H1 (cell line): ENCODE measurements at regions not wholly inside any gene's neighbourhood (a gene's known extent, or its start where the extent isn't known, plus 50 kb on each side); places are given as distances from the start of the nearest gene placed in this dataset.
"Not testable (repeated sequence)": the region's sequence is repeated elsewhere in the genome, so short reads cannot be mapped to it uniquely, and the experiment has no call there.

Experiments
- CTCF ChIA-PET: fragments of 300-600 bp; sonication (Branson Sonifier 250); formaldehyde crosslinking; loops from one replicate; lab custom pipeline; 2021; ENCODE audit not compliant: partially characterized antibody; lab: Charles Lee
- POLR2A ChIA-PET: fragments of 300-600 bp; sonication (Branson Sonifier 250); formaldehyde crosslinking; loops from one replicate; lab custom pipeline; 2021; ENCODE audit warnings: inconsistent platforms; ENCODE audit not compliant: partially characterized antibody; lab: Charles Lee
- DNase-seq, 2 experiments: peaks; one replicate each; pipeline versions ENCODE4 v3.0.0 to v3.0.0-alpha.2; 2010 to 2022; ENCODE audit warnings: low spot score in 2 of 2, low read depth in 1 of 2, mixed read lengths in 1 of 2
- FAIRE-seq: peaks from 2 replicates; lab custom pipeline; 2011; peaks lifted over from hg19 to GRCh38; lab: Jason Lieb, UNC
- H2AFZ ChIP-seq: 2 replicates; pipeline ENCODE4 v1.8.1; 2012; ENCODE audit warnings: low read length, inconsistent platforms
- H2AK5ac ChIP-seq: 2 replicates; pipeline ENCODE4 v1.6.1; 2013; ENCODE audit warnings: low read depth, low read length
- H2BK120ac ChIP-seq: replicated peaks from 2 replicates; pipeline ENCODE3; 2013; ENCODE audit warnings: low read depth, low read length, inconsistent platforms
- H2BK12ac ChIP-seq: 2 replicates; pipeline ENCODE4 v1.6.1; 2013; ENCODE audit warnings: low read depth, low read length
- H2BK15ac ChIP-seq: 2 replicates; pipeline ENCODE4 v1.6.1; 2013; ENCODE audit warnings: low read length
- H2BK20ac ChIP-seq: 2 replicates; pipeline ENCODE4 v1.6.1; 2013; ENCODE audit warnings: low read length
- H2BK5ac ChIP-seq: 2 replicates; pipeline ENCODE4 v1.6.1; 2013; ENCODE audit warnings: low read depth, low read length
- H3K14ac ChIP-seq: 2 replicates; pipeline ENCODE4 v1.6.1; 2013; ENCODE audit warnings: inconsistent platforms; ENCODE audit not compliant: insufficient read length
- H3K18ac ChIP-seq: 2 replicates; pipeline ENCODE4 v1.6.1; 2013; ENCODE audit warnings: low read length; ENCODE audit errors: extremely low read depth
- H3K23ac ChIP-seq: 2 replicates; pipeline ENCODE4 v1.6.1; 2013; ENCODE audit warnings: inconsistent platforms; ENCODE audit not compliant: insufficient read length
- H3K23me2 ChIP-seq: 2 replicates; pipeline ENCODE4 v1.6.1; 2013; ENCODE audit warnings: low read depth, low read length
- H3K27ac ChIP-seq: 2 replicates; pipeline ENCODE4 v1.6.1; 2011; ENCODE audit warnings: low read depth, low read length, inconsistent platforms
- H3K27me3 ChIP-seq, 4 experiments: replicated peaks in 1 of 4; 1 replicate in 1 of 4; 2 replicates in 3 of 4; pipeline versions ENCODE4 v1.6.1 to v1.8.1; 2011 to 2013; ENCODE audit warnings: low read length in 3 of 4, mild to moderate bottlenecking in 3 of 4, inconsistent platforms in 2 of 4, mixed read lengths in 2 of 4, moderate library complexity in 1 of 4; ENCODE audit not compliant: control insufficient read depth in 3 of 4, insufficient read depth in 3 of 4; ENCODE audit errors: extremely low read depth in 1 of 4
- H3K36me3 ChIP-seq, 4 experiments: 2 replicates each; pipeline versions ENCODE4 v1.6.1 to v1.8.1; 2011 to 2013; ENCODE audit warnings: mild to moderate bottlenecking in 4 of 4, low read length in 3 of 4, moderate library complexity in 2 of 4, control low read depth in 1 of 4, inconsistent platforms in 1 of 4; ENCODE audit not compliant: insufficient read depth in 4 of 4, control insufficient read depth in 2 of 4
- H3K4ac ChIP-seq: replicated peaks from 2 replicates; pipeline ENCODE3; 2013; ENCODE audit warnings: low read length, low read depth, mixed read lengths, inconsistent platforms; ENCODE audit not compliant: insufficient read length
- H3K4me1 ChIP-seq, 4 experiments: replicated peaks in 1 of 4; 1 replicate in 1 of 4; 2 replicates in 3 of 4; pipeline versions ENCODE4 v1.6.1 to v1.8.1; 2011 to 2013; ENCODE audit warnings: low read length in 3 of 4, inconsistent platforms in 2 of 4, mixed read lengths in 1 of 4; ENCODE audit not compliant: insufficient read depth in 4 of 4, control insufficient read depth in 3 of 4
- H3K4me2 ChIP-seq, 2 experiments: 2 replicates each; pipeline versions ENCODE4 v1.6.1 to v1.8.1; 2011 to 2013; ENCODE audit warnings: low read depth in 2 of 2, low read length in 2 of 2, control low read depth in 1 of 2, inconsistent platforms in 1 of 2, mild to moderate bottlenecking in 1 of 2; ENCODE audit not compliant: insufficient read depth in 1 of 2
- H3K4me3 ChIP-seq, 4 experiments: fragments of 200-600, 300-600 bp in 1 of 4; sonication (generic), shearing (Covaris generic), sonication (Bioruptor Twin) in 1 of 4; 2 replicates each; pipeline versions ENCODE4 v1.5.1 to v1.8.1; 2011 to 2016; ENCODE audit warnings: low read length in 4 of 4, low read depth in 3 of 4, control low read depth in 2 of 4, inconsistent platforms in 2 of 4, mild to moderate bottlenecking in 2 of 4, mixed read lengths in 1 of 4, moderate library complexity in 1 of 4; ENCODE audit not compliant: insufficient read depth in 2 of 4; ENCODE audit errors: extremely low read depth in 1 of 4
- H3K56ac ChIP-seq: replicated peaks from 2 replicates; pipeline ENCODE3; 2013; ENCODE audit warnings: low read depth, mild to moderate bottlenecking, mixed read lengths, low read length, inconsistent platforms; ENCODE audit not compliant: insufficient read length
- H3K79me1 ChIP-seq: 2 replicates; pipeline ENCODE4 v1.6.1; 2013; ENCODE audit warnings: low read depth, low read length, control low read depth
- H3K79me2 ChIP-seq, 2 experiments: 2 replicates each; pipeline versions ENCODE4 v1.6.1 to v1.8.1; 2012 to 2013; ENCODE audit warnings: low read length in 2 of 2, mild to moderate bottlenecking in 2 of 2, inconsistent platforms in 1 of 2; ENCODE audit not compliant: insufficient read depth in 2 of 2, control insufficient read depth in 1 of 2
- H3K9ac ChIP-seq, 4 experiments: replicated peaks in 1 of 4; 1 replicate in 1 of 4; 2 replicates in 3 of 4; pipeline versions ENCODE4 v1.6.1 to v1.8.1; 2011 to 2013; ENCODE audit warnings: low read depth in 3 of 4, low read length in 3 of 4, control low read depth in 2 of 4, mild to moderate bottlenecking in 2 of 4, moderate library complexity in 2 of 4, inconsistent platforms in 1 of 4; ENCODE audit errors: extremely low read depth in 1 of 4
- H3K9me3 ChIP-seq, 2 experiments: 2 replicates each; pipeline versions ENCODE4 v1.6.1 to v1.8.1; 2012 to 2013; ENCODE audit warnings: mild to moderate bottlenecking in 2 of 2, moderate library complexity in 2 of 2, control low read depth in 1 of 2, inconsistent platforms in 1 of 2, low read depth in 1 of 2, low read length in 1 of 2, mixed read lengths in 1 of 2; ENCODE audit not compliant: insufficient read depth in 2 of 2
- H4K20me1 ChIP-seq, 2 experiments: replicated peaks in 1 of 2; 2 replicates each; pipeline versions ENCODE3 to v1.8.1; 2011 to 2013; ENCODE audit warnings: inconsistent platforms in 2 of 2, low read length in 2 of 2, mild to moderate bottlenecking in 1 of 2; ENCODE audit not compliant: insufficient read depth in 2 of 2, control insufficient read depth in 1 of 2
- H4K5ac ChIP-seq: 2 replicates; pipeline ENCODE4 v1.6.1; 2013; ENCODE audit warnings: low read length, low read depth, mixed read lengths, inconsistent platforms; ENCODE audit not compliant: insufficient read length
- H4K8ac ChIP-seq: 2 replicates; pipeline ENCODE4 v1.8.0; 2013; ENCODE audit warnings: mild to moderate bottlenecking, moderate library complexity, low read length, inconsistent platforms; ENCODE audit not compliant: insufficient read depth; ENCODE audit errors: extremely low read depth
- H4K91ac ChIP-seq: replicated peaks from 2 replicates; pipeline ENCODE3; 2013; ENCODE audit warnings: low read length, mixed read lengths, inconsistent platforms; ENCODE audit not compliant: insufficient read length
- WGBS, 2 experiments: shearing (Covaris generic) in 1 of 2; methylation state at CpG; one replicate each; pipeline versions ENCODE4 v1.1.6 to v1.1.7; 2013 to 2015; ENCODE audit warnings: low lambda C conversion rate in 2 of 2, mixed read lengths in 2 of 2, inconsistent platforms in 1 of 2, low coverage in 1 of 2, missing lambda C conversion rate in 1 of 2; ENCODE audit not compliant: insufficient replicate concordance in 2 of 2, insufficient coverage in 1 of 2, insufficient read length in 1 of 2; ENCODE audit errors: extremely low coverage in 1 of 2, missing lambda C conversion rate in 1 of 2; 5-methylcytosine and 5-hydroxymethylcytosine counted together

DNA sequence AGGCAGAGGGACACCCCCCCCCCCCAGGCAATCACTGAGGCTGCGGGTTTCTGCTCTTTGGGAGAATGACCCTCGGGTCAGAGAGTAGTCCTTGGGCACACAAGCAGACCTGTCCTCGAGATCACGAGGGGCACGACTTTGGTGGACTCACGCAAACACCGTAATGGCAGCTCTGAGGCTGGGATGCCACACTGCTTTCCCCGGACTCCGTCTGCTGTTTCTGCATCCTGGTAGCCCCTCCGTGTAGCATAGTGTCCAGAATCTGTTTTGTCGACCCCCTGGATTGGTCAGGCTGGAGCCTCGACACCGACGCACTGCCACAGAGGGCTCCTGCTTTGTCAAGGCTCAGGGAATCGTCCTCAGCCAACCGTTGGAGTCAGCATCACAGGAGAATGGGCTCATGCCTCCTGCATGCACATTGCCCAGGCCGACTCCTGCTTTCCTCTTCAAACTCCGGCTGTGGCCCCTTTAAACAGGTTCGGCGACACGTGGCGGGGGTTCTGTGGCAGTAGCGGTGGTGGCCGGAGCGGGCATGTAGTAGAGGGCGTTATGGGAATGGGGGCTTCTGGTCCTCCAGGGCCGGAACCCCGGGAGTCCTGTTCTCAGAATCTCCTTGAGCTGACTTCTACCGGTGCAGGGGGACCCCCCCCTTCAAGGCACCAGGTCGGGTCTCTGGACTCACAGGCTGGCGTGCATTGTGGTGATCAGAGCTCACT lies 205.3 kb downstream of the ZNF716 start:
- H3K56ac ChIP-seq, H2BK15ac ChIP-seq, H3K4me1 ChIP-seq, H3K36me3 ChIP-seq, H3K4ac ChIP-seq, H3K27ac ChIP-seq, H3K18ac ChIP-seq, FAIRE-seq, H2AFZ ChIP-seq, H3K79me1 ChIP-seq, H4K20me1 ChIP-seq, H3K4me3 ChIP-seq, CTCF ChIA-PET, H4K5ac ChIP-seq, H3K23ac ChIP-seq, H3K14ac ChIP-seq, H3K79me2 ChIP-seq, DNase-seq, H2BK12ac ChIP-seq, H2AK5ac ChIP-seq, H4K91ac ChIP-seq, H3K9ac ChIP-seq, H4K8ac ChIP-seq, POLR2A ChIA-PET, H3K27me3 ChIP-seq, H2BK20ac ChIP-seq, H2BK120ac ChIP-seq, H3K23me2 ChIP-seq, H3K4me2 ChIP-seq, H2BK5ac ChIP-seq: not testable (repeated sequence)
- H3K9me3 ChIP-seq: peaks cover 44 to 83% of the 10 kb centered on the region in 2 experiments
- WGBS, 2 experiments: 92% methylated on average over 29 of the region's 31 CpGs; no CpG with 5 or more reads in 1 of the 2 experiments

- H2BK12ac ChIP-seq, H3K4me1 ChIP-seq, H3K56ac ChIP-seq, H2BK20ac ChIP-seq, FAIRE-seq, H3K9ac ChIP-seq, H2BK120ac ChIP-seq, H2AK5ac ChIP-seq, CTCF ChIA-PET, H3K4me2 ChIP-seq, H4K20me1 ChIP-seq, H4K5ac ChIP-seq, H3K79me1 ChIP-seq, H3K27ac ChIP-seq, DNase-seq, H3K23me2 ChIP-seq, H3K4me3 ChIP-seq, H4K91ac ChIP-seq, H3K27me3 ChIP-seq, H2BK15ac ChIP-seq, H3K4ac ChIP-seq, H3K14ac ChIP-seq, H3K18ac ChIP-seq, H2AFZ ChIP-seq, H3K79me2 ChIP-seq, H4K8ac ChIP-seq, H2BK5ac ChIP-seq, H3K36me3 ChIP-seq, H3K23ac ChIP-seq, POLR2A ChIA-PET: not testable (repeated sequence)
- H3K9me3 ChIP-seq: peaks cover 12 to 58% of the 10 kb centered on the region in 2 experiments
- WGBS, 2 experiments: 72% methylated on average over 4 of the region's 4 CpGs; no CpG with 5 or more reads in 1 of the 2 experiments
Measured at GRCh38 chr7:57659226-57659625, 209.2 kb downstream of the ZNF716 start.
